ENCODE measurements at regions not wholly inside any gene's neighbourhood (a gene's known extent, or its start where the extent isn't known, plus 50 kb on each side); places are given as distances from the start of the nearest gene placed in this dataset.

- Histone ChIP-seq H3K27me3 (ENCODE audit: insufficient read depth, poor library complexity, severe bottlenecking) (no peaks in the 10 kb centered on the region), H3K4me3 (replicated peaks; ENCODE audit: insufficient read depth, low read length) (no peak overlapping the region)
- TF ChIP-seq GABPA (IDR thresholded peaks at IDR 0.05; ENCODE audit: low read depth) = no peak
- TF ChIP-seq POLR2AphosphoS5 (IDR thresholded peaks at IDR 0.05; ENCODE audit: low read depth) = no peak
- no peak for TF ChIP-seq CTCF (IDR thresholded peaks at IDR 0.05; ENCODE audit: insufficient read depth, low read length)
- no peak for TF ChIP-seq SPI1 (IDR thresholded peaks at IDR 0.05; ENCODE audit: borderline replicate concordance, low read depth)
- TF ChIP-seq REST (IDR thresholded peaks at IDR 0.05; ENCODE audit: insufficient replicate concordance, low read depth) = no peak
Measured at GRCh38 chr16:62715701-62716100, 679.5 kb upstream of the CDH8 start.

GRCh38 chr16:62712566-62712965, 676.3 kb upstream of the CDH8 start:
- Histone ChIP-seq H3K27ac (replicated peaks) (no peak overlapping the region), H3K27me3 (ENCODE audit: insufficient read depth, poor library complexity, severe bottlenecking) (no peaks in the 10 kb centered on the region), H3K4me3 (replicated peaks; ENCODE audit: insufficient read depth, low read length) (no peak overlapping the region)
- DNase-seq (ENCODE audit: low read depth in 1 of 2, low spot score in 1 of 2) = no peak
- TF ChIP-seq POLR2AphosphoS5 (IDR thresholded peaks at IDR 0.05; ENCODE audit: low read depth) (no peak), CTCF (IDR thresholded peaks at IDR 0.05; ENCODE audit: insufficient read depth, low read length) (no peak), SPI1 (IDR thresholded peaks at IDR 0.05; ENCODE audit: borderline replicate concordance, low read depth) (no peak), GABPA (IDR thresholded peaks at IDR 0.05; ENCODE audit: low read depth) (no peak), REST (IDR thresholded peaks at IDR 0.05; ENCODE audit: insufficient replicate concordance, low read depth) (no peak)

More at GRCh38 chr16:62715701-62716100, 679.5 kb upstream of the CDH8 start:
- no peak overlapping the region for H3K27ac ChIP-seq (replicated peaks)
- no peak for DNase-seq (ENCODE audit: low read depth in 1 of 2, low spot score in 1 of 2)

- H3K27me3 ChIP-seq (ENCODE audit: insufficient read depth, poor library complexity, severe bottlenecking) = no peaks in the 10 kb centered on the region
- H3K27ac ChIP-seq (replicated peaks) = no peak overlapping the region
- H3K4me3 ChIP-seq (replicated peaks; ENCODE audit: insufficient read depth, low read length) = no peak overlapping the region
- TF ChIP-seq SPI1 (IDR thresholded peaks at IDR 0.05; ENCODE audit: borderline replicate concordance, low read depth) (no peak), POLR2AphosphoS5 (IDR thresholded peaks at IDR 0.05; ENCODE audit: low read depth) (no peak), CTCF (IDR thresholded peaks at IDR 0.05; ENCODE audit: insufficient read depth, low read length) (no peak), GABPA (IDR thresholded peaks at IDR 0.05; ENCODE audit: low read depth) (no peak), REST (IDR thresholded peaks at IDR 0.05; ENCODE audit: insufficient replicate concordance, low read depth) (no peak)
- no peak for DNase-seq (ENCODE audit: low read depth in 1 of 2, low spot score in 1 of 2)
Measured at GRCh38 chr16:62711797-62712196, 675.6 kb upstream of the CDH8 start.

All from HL-60 (cell line).